C4-2B (cell line): ENCODE measurements at regions not wholly inside any gene's neighbourhood (a gene's known extent, or its start where the extent isn't known, plus 50 kb on each side); places are given as distances from the start of the nearest gene placed in this dataset.
"Not testable (repeated sequence)": the region's sequence is repeated elsewhere in the genome, so short reads cannot be mapped to it uniquely, and the experiment has no call there.

Experiments used
- H3K27ac ChIP-seq: fragments of 450-650 bp; 2 replicates; pipeline ENCODE4 v1.5.1; 2017
- ZFX ChIP-seq: fragments of 450-650 bp; IDR thresholded peaks from 2 replicates; pipeline ENCODE4 v1.6.1; 2017
- TF ChIP-seq, protein P1 (sequence below): fragments of 450-650 bp; conservative IDR thresholded peaks from 2 replicates; pipeline ENCODE4 v1.5.1; 2017; ENCODE audit warnings: mild to moderate bottlenecking

DNA sequence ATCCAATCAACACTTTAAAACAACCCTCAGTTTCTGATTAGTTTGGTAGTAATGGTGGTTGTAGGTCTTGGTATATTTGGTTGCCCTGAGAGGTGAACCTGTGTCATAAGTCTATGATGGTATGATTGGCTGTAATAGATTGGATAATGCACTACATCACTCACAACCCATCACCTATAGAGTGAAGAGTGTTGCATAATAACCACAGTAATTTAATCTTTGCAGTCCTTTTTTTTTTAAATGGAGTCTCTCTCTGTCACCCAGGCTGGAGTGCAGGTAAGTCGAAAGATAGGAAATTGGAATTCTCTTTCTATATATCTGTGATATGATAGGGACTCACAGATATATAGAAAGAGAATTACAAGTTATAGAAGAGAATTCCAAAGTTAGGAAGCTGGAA, 133.4 kb upstream of the PGR start:
- H3K27ac ChIP-seq: no peak overlapping the region
- TF ChIP-seq ZFX: no peak

DNA sequence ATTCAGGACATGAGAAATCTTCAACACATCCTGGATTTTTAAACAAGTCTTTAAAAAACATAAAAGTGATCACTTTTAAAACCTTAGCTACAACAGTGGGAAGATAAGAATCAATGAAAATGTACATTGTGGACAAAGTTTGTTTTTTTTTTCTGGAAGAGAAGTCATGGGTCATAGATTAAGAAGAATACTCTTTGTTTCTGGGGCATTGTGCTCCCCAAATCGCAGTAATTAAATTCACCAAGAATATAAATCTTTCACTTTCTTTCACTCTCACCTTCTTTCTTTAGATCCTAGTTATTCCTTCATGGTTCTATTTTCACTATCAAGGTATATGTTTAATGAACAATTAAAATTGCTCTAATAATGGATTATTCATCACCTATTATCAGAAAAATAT, 132.6 kb upstream of the PGR start:
- no peak overlapping the region for H3K27ac ChIP-seq
- no peak for TF ChIP-seq ZFX
- TF ChIP-seq, protein P1, sequence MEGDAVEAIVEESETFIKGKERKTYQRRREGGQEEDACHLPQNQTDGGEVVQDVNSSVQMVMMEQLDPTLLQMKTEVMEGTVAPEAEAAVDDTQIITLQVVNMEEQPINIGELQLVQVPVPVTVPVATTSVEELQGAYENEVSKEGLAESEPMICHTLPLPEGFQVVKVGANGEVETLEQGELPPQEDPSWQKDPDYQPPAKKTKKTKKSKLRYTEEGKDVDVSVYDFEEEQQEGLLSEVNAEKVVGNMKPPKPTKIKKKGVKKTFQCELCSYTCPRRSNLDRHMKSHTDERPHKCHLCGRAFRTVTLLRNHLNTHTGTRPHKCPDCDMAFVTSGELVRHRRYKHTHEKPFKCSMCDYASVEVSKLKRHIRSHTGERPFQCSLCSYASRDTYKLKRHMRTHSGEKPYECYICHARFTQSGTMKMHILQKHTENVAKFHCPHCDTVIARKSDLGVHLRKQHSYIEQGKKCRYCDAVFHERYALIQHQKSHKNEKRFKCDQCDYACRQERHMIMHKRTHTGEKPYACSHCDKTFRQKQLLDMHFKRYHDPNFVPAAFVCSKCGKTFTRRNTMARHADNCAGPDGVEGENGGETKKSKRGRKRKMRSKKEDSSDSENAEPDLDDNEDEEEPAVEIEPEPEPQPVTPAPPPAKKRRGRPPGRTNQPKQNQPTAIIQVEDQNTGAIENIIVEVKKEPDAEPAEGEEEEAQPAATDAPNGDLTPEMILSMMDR: no peak

DNA sequence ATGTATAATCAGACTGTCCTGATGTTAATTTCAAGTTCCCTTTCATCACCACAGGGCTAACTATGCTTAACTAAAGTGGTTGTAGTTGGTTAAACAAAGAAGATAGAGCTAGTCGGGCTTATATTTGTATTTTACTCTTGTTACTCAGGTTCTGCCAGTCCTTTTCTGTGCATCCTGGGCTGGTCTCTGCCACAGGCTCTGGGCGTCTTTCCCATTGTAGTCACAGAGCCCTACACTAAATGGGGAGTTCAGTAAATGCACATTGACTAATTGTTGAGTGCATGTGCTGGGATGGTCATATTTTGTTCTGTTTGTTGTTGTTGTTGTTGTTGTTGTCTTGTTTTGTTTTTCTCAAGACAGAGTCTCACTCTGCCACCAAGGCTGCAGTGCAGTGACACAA, 125.4 kb upstream of the PGR start:
- no peak for TF ChIP-seq ZFX
- TF ChIP-seq, protein P1: no peak
- H3K27ac ChIP-seq: no peak overlapping the region

DNA sequence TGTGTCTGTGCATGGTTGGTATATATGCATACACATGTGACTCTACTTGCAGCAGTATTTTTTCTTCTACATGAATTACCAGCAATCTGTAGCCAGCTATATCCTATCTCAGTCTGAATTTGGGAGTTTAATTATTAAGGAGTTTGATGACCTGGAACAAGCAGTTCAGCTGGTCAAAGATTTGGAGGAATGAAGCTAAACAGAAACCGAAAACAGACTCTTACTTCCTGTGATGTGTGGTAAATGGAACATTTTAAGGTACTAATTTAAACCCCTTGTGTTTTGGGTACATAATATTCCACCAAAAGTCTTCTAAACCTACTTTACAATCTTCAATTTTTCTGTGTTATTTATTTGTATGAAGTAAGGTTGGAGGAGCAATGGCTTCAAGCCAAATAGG, 124.4 kb upstream of the PGR start:
- TF ChIP-seq ZFX: no peak
- TF ChIP-seq, protein P1: no peak
- H3K27ac ChIP-seq: no peak overlapping the region

DNA sequence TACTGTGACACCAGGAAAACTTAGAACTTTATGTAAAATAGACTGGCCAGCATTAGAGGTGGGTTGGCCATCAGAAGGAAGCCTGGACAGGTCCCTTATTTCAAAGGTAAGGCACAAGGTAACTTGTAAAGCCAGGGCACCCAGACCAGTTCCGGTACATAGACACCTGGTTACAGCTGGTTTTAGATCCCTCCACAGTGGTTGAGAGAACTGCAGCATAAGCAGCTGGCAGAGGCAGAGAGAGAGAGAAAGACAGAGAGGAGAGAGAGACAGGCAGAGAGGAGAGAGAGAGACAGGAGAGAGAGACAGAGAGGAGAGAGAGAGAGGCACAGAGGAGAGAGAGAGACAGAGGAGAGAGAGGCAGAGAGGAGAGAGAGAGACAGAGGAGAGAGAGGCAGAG, 116.0 kb upstream of the PGR start:
- H3K27ac ChIP-seq: not testable (repeated sequence)

DNA sequence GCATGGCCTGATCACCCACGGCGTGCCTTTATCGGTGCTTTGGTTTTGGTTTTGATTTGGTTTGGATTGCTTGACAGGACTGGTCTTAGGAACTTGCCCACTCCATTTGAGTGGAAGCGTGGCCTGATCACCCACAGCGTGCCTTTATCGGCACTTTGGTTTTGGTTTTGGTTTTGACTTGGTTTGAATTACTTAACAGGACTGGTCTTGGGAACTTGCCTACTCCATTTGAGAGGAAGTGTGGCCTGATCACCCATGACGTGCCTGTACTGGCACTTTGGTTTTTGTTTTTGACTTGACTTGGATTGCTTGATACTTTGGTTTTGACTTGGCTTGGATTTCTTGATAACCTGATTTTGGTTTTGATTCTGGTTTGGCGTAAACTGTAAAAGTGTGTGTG, 115.5 kb upstream of the PGR start:
- not testable (repeated sequence) for H3K27ac ChIP-seq

DNA sequence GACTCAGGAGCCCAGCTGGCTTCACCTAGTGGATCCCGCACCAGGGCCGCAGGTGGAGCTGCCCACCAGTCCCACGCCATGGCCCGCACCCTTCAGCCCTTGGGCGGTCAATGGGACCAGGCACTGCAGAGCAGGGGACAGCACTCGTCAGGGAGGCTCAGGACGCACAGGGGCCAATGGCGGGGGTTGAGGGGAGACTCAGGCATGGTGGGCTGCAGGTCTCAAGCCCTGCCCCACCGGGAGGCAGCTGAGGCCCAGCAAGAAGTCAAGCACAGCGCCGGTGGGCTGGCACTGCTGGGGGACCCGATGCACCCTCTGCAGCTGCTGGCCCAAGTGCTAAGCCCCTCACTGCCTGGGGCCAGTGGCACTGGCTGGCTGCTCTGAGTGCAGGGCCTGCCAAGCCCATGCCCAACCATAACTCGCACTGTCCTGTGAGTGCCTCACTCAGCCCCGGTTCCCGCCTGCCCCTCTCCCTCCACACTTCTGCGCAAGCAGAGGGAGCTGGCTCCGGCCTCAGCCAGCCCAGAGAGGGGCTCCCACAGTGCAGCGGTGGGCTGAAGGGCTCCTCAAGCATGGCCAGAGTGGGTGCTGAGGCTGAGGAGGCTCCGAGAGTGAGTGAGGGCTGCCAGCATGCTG, 111.7 kb upstream of the PGR start:
- H3K27ac ChIP-seq: no peak overlapping the region
- no peak for TF ChIP-seq ZFX
- TF ChIP-seq, protein P1: no peak

DNA sequence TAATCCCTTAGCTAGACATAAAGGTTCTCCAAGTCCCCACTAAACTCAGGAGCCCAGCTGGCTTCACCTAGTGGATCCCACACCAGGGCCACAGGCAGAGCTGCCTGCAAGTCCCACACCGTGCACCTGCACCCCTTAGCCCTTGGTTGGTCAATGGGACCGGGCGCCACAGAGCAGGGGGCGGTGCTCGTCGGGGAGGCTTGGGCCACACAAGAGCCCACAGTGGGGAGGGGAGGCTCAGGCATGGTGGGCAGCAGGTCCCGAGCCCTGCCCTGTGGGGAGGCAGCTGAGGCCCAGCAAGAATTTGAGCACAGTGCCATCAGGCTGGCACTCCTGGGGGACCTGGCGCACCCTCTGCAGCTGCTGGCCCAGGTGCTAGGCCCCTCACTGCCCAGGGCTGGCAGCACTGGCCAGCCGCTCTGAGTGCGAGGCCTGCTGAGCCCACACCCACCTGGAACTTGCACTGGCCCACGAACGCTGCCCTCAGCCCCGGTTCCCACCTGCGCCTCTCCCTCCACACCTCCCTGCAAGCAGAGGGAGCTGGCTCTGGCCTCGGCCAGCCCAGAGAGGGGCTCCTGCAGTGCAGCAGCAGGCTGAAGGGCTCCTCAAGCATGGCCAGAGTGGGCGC, 101.7 kb upstream of the PGR start:
- H3K27ac ChIP-seq: not testable (repeated sequence)

DNA sequence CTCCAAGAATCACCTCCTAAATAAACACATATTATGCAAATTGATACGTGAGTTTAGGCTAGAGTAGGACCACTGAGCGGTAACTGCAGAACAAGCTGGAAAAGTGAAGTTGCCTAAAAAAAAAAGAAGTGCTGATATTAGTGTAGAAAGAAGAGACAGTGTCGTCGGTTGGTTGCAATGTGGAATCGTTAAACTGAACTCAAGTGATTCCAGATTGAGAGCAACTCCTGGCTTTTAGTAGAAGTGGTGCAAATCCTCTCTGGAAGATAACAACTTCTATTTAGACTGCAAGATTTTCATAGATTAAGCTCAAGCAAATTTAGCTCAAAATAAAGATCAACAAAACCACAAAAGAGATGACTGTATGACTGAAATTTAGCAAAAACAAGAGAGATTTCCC, 97.0 kb upstream of the PGR start:
- TF ChIP-seq ZFX: no peak
- TF ChIP-seq, protein P1: no peak
- H3K27ac ChIP-seq: no peak overlapping the region

DNA sequence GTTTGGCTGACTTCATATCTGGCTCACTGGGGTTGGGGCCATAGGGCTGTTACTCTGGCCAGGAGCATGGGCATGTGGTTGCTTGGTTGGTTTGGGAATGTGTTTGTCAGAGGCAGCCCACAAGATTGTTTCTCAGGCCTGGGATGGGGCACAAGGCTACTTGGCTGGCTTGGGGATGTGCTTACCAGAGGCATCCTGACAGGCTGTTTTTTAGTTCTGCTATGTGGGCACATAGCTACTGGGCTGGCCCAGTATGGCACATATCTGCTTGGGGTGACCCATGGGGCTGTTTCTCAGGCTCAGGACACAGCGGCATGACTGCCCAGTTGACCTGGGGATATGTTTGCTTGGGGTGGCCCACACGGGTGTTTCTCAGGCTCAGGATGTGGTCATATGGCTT, 94.6 kb upstream of the PGR start:
- no peak for TF ChIP-seq ZFX
- TF ChIP-seq, protein P1: no peak
- no peak overlapping the region for H3K27ac ChIP-seq

DNA sequence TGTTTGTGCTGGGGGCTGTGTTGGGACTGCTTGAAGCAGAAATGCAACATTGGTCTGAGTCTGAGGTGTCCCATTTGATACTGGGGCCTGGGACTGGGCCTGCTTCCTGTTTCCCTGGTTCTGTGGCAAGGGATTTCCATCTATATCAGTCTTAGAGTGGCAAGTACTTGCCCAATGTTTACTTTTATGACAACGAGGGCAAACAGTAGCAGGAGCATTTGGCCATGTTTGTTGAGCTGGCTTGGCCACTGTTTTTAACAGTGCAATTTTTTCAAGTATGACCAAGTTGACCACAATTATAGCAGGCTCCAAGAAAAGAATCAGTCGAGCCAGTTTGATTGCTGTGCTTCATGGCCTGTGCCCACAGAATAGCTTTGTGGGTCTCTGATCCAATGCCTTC, 88.5 kb upstream of the PGR start:
- H3K27ac ChIP-seq: peak overlapping the region; percentile 32; the same call in 1 of the 2 replicates

DNA sequence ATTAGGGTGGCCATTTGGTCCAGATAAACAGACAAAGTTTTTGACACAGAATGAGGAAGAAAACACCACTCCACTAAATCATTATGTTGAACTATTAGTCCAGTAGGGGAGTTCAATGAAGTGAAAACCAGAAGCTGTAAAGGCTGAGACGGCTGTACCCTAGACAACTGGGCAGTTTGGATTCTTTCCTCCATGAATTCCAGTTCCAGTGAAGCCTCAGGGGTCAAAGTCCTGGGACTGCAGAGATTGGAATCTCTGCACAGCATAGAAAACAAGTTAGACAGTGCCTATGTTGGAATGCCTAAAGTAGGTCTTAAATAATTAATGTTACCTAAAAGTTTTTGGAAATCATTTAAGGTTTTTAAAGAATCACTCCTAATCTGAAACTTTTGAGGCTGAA, 86.5 kb upstream of the PGR start:
- H3K27ac ChIP-seq: not testable (repeated sequence)
